ENCODE measurements at regions not wholly inside any gene's neighbourhood (a gene's known extent, or its start where the extent isn't known, plus 50 kb on each side); places are given as distances from the start of the nearest gene placed in this dataset.
A peak's percentile ranks its signal among the peaks of the same experiment; 100 is the strongest.

DNA sequence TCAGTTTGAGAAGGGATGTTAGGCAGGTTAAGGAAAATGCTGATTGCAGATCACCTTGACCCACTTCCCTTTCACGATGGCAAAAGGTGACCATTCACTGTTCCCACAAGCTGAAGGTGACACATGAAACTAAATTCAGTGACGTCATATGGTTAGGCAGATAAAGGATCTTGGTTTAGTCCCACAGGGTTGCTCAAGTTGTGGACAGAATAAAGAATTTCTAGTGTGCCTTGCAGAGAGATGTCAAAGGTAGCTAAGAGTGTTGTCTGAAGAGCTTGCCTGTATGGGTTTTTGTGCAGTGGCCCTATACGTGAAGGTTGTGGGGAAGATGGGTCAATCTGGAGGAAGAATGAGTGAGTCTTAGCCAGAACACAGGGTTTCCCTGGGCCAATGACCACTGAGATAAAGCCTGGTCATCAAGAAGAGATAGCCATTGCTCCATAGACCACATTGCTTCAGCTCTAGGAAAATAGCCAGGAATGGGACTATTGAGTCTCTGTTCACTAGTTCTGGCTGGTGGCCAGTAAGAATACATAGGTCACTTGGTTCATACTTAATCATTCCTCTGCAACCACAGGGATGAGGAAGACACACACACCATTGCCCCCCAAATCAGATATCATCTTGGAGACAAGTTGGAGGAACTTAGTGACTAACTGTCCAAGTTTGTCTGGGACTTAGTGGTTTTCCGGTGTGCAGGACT is 148.5 kb upstream of the ATXN1 start:
- TF ChIP-seq CTCF (IDR thresholded peaks at IDR 0.05; ENCODE audit: insufficient read depth, low read length) = no peak
- peak; percentile 58 for DNase-seq (ENCODE audit: low read depth)
- no peak overlapping the region for H3K4me3 ChIP-seq (ENCODE audit: low read depth, low read length)

DNA sequence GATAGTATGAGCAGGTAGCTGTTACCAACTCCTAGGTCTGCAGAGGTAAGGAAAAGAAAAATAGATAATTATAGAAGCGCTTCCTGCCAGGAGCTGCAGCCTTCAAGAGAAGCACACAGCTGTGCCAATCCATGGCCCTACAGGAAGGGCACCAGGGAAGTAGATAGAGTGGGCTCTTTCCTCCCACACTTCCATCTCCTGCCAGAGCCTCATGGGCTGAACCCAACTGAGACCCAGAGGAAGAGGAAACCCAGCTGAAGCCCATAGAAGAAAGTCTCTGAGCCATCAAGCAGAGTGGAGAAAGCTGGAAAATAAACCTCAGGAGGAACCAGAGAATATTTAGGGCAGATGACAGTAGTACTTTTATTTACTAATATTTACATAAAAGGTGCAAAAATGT is 146.7 kb upstream of the ATXN1 start:
- no peak for TF ChIP-seq CTCF (IDR thresholded peaks at IDR 0.05; ENCODE audit: insufficient read depth, low read length)
- H3K4me3 ChIP-seq (ENCODE audit: low read depth, low read length) = no peak overlapping the region
- no peak for DNase-seq (ENCODE audit: low read depth)

DNA sequence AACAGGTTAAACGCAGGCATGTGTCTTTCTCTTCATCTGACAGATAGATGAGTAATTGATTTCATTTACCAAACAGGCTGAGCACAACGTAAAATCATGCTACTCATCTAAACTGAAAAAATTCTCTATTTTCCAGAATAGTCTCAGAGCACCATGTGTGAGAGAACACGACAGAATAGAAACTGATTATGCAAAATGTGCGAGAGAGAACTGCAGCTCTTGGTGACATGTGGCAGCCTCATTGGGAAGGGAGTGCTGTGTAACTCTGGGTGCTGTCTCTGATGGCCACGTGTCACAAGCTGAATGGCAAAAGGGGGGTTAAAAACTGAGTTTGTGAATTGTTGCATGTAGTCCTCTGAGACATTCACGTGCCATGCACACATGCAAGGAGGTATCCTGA is 143.7 kb upstream of the ATXN1 start:
- TF ChIP-seq CTCF (IDR thresholded peaks at IDR 0.05; ENCODE audit: insufficient read depth, low read length) = no peak
- no peak for DNase-seq (ENCODE audit: low read depth)
- H3K4me3 ChIP-seq (ENCODE audit: low read depth, low read length) = no peak overlapping the region

GRCh38 chr6:16903470-16903869 is 142.2 kb upstream of the ATXN1 start:
- no peak overlapping the region for H3K4me3 ChIP-seq (ENCODE audit: low read depth, low read length)
- peak; percentile 30 for DNase-seq (ENCODE audit: low read depth)
- no peak for TF ChIP-seq CTCF (IDR thresholded peaks at IDR 0.05; ENCODE audit: insufficient read depth, low read length)

DNA sequence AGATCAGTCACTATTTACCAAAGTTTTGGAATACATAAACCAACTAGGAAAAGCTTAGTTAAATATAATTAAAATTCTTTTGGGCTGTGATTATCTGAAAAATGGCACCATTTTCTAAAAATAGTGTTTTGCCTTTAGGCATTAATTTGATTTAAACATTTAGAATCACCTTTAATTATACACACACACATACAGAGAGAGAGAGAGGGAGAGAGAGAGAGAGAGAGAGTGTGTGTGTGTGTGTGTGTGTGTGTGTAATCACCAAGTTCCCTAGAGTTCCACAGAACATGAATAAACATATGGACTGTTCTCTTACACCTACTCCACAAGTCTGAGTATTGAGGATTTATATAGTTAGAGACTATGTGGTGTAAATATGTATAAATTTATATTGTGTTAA is 141.2 kb upstream of the ATXN1 start:
- no peak for TF ChIP-seq CTCF (IDR thresholded peaks at IDR 0.05; ENCODE audit: insufficient read depth, low read length)

GRCh38 chr6:16901782-16902181 is 140.5 kb upstream of the ATXN1 start:
- no peak overlapping the region for H3K4me3 ChIP-seq (ENCODE audit: low read depth, low read length)
- DNase-seq (ENCODE audit: low read depth) = peak; percentile 74
- no peak for TF ChIP-seq CTCF (IDR thresholded peaks at IDR 0.05; ENCODE audit: insufficient read depth, low read length)

More for the DNA sequence above, 141.2 kb upstream of the ATXN1 start:
- H3K4me3 ChIP-seq (ENCODE audit: low read depth, low read length) = no peak overlapping the region
- DNase-seq (ENCODE audit: low read depth) = no peak

DNA sequence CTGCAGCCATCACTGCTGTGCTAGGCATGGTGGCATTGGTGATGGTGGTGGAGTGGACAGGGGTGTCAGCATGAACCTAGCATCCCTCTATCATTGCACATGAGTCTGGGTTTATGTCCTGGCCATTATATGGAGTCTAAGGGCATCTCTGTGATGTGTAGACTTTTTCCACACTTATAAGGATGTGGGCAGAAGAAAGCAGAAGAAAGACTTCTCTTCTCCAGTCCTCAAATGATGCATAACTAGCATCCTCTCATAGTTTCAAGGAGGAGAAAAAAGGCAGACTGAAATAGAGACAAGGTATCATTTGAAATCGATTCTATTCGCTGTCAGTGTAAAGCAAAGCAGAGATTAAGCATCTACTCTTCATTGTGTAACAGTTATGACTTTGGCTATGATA is 140.0 kb upstream of the ATXN1 start:
- H3K4me3 ChIP-seq (ENCODE audit: low read depth, low read length) = no peak overlapping the region
- no peak for TF ChIP-seq CTCF (IDR thresholded peaks at IDR 0.05; ENCODE audit: insufficient read depth, low read length)

More for the DNA sequence above, 140.0 kb upstream of the ATXN1 start:
- DNase-seq (ENCODE audit: low read depth) = no peak
